ENCODE measurements at regions not wholly inside any gene's neighbourhood (a gene's known extent, or its start where the extent isn't known, plus 50 kb on each side); places are given as distances from the start of the nearest gene placed in this dataset.

DNA sequence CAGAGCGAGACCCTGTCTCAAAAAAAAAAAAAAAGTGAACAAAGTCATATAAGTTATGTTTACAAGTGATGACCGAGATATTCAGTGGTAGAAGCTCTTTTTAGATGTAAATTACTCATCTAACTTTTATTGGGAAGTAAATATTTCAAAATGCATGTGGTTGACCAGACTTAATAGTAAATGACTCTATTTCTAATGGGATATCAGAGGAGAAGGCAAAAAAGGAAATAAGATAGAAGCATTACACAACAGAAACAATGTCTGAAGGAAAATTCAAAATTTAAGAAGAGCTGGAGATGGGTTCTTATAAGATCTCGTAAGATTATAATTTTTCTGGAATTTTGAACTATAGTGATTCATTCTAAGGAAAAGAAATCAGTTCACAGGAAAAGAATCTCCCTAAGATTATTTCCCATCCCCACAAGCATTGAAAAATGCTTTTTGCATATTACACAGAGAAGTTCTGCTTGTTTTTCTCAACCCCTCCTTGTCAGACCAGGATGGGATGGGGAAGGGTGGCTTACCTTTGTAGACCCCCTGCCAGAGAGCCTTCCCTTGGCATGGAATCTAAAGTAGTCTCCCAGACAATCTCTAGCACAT, 63.1 kb upstream of the STK38L start:
- DNase-seq (ENCODE audit: low spot score) (no peak), ATAC-seq (ENCODE audit: insufficient number of reproducible peaks, low FRiP score, low read depth) (no peak)
- H3K27ac ChIP-seq, result peak overlapping the region; percentile 59 to 77
- peaks cover 22 to 63% of the 10 kb centered on the region in 2 donors for H3K4me1 ChIP-seq (ENCODE audit: control insufficient read depth in 1 of 2, low read depth in 2 of 2)
- H3K27me3 ChIP-seq (replicated peaks; ENCODE audit: insufficient read depth), result no peaks in the 10 kb centered on the region
- H3K9me3 ChIP-seq, result no peaks in the 10 kb centered on the region
- TF ChIP-seq, protein P1, sequence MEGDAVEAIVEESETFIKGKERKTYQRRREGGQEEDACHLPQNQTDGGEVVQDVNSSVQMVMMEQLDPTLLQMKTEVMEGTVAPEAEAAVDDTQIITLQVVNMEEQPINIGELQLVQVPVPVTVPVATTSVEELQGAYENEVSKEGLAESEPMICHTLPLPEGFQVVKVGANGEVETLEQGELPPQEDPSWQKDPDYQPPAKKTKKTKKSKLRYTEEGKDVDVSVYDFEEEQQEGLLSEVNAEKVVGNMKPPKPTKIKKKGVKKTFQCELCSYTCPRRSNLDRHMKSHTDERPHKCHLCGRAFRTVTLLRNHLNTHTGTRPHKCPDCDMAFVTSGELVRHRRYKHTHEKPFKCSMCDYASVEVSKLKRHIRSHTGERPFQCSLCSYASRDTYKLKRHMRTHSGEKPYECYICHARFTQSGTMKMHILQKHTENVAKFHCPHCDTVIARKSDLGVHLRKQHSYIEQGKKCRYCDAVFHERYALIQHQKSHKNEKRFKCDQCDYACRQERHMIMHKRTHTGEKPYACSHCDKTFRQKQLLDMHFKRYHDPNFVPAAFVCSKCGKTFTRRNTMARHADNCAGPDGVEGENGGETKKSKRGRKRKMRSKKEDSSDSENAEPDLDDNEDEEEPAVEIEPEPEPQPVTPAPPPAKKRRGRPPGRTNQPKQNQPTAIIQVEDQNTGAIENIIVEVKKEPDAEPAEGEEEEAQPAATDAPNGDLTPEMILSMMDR (IDR thresholded peaks at IDR 0.05), result no peak
- H3K36me3 ChIP-seq, result no peaks in the 10 kb centered on the region
- no peak overlapping the region for H3K4me3 ChIP-seq

- TF ChIP-seq, protein P1 (IDR thresholded peaks at IDR 0.05), result no peak
Observed at GRCh38 chr12:27183342-27183741, 60.7 kb upstream of the STK38L start.

DNA sequence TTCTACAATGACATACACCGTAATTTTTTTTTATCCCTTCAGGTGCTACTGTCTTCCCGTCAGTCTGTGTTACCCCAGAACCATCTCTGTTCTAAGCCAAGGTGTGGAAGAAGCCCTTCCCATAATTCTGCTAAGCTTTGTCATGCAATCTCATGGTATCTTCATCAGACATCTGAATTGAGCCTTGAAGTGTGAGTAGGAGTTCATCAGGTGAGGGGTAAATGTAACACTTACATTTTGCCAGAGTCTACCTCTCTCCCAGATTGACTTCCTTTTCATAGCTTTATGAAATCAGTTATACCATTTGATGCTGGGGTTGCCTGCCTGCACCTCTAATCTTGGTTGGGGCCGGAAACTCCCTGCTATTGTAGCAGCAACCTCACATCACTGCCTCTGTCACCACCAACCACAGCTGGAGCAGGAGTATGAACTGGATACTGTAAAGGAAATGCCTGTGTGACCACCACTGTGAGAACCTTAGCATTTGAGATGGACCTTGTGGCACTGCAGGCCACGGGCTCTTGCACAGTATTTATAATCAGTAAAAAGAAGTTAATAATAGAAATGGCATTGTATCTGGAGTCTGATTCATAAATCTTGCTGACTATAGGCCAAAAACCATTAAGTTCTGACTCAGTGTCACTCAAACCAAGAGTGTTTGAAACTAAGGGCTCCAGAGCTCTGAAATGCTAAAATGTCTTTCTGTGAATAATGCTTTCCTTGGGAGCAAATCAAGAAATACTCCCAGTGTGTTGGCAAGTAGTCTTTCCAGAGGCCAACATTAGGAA, 58.7 kb upstream of the STK38L start:
- peaks cover 40 to 66% of the 10 kb centered on the region in 2 donors for H3K4me1 ChIP-seq (ENCODE audit: control insufficient read depth in 1 of 2, low read depth in 2 of 2)
- no peaks in the 10 kb centered on the region for H3K9me3 ChIP-seq
- no peaks in the 10 kb centered on the region for H3K36me3 ChIP-seq
- H3K4me3 ChIP-seq, result peak overlapping the region; percentile 28
- H3K27me3 ChIP-seq (replicated peaks; ENCODE audit: insufficient read depth), result no peaks in the 10 kb centered on the region
- TF ChIP-seq, protein P1 (IDR thresholded peaks at IDR 0.05), result no peak
- peak overlapping the region; percentile 85 to 97 for H3K27ac ChIP-seq
- DNase-seq (ENCODE audit: low spot score) (no peak), ATAC-seq (ENCODE audit: insufficient number of reproducible peaks, low FRiP score, low read depth) (peak; percentile 89)

More at GRCh38 chr12:27183342-27183741, 60.7 kb upstream of the STK38L start:
- Histone ChIP-seq H3K4me1 (ENCODE audit: control insufficient read depth in 1 of 2, low read depth in 2 of 2) (peaks cover 29 to 66% of the 10 kb centered on the region in 2 donors), H3K27me3 (replicated peaks; ENCODE audit: insufficient read depth) (no peaks in the 10 kb centered on the region), H3K36me3 (no peaks in the 10 kb centered on the region), H3K4me3 (no peak overlapping the region), H3K27ac (peak overlapping the region; percentile 24 to 97), H3K9me3 (no peaks in the 10 kb centered on the region)
- DNase-seq (ENCODE audit: low spot score) (no peak), ATAC-seq (ENCODE audit: insufficient number of reproducible peaks, low FRiP score, low read depth) (no peak)

DNA sequence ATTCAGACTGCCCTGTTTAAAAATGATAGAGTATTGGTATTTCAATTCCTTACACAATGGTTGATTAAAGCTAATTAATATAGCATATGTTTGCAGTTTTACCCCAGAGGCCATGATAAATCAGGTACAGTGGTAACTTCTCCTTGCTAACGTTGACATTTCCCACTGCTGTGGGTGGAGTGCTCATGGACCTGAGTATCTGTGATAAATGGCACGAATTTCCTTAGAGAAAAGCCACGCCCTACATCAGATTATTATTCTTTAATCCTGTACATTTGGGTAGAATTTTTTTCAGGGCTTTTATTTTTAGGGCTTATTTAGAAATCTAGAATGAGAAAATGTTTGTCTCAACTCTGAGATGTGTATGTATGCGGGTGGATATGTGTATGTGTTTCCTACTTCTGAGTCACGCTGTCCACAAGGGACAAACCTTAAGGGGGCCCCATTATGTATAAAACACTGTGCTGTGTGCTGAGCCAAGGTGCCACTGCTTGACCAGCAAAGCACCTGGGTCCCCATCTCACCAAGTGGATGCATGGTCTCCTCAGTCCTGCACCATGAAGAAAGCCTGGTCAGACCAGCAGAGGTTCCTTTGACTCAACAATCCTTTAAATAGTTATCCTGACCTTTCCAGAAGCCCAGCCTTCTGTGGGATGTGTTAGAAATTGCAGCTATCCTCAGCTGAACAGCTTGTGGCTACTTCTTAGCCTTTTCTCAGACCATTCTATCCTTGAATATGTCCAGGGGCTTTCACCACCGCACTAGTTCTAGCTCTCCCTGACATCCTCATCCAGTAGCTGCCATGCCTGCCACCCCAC, 57.9 kb upstream of the STK38L start:
- Histone ChIP-seq H3K4me1 (ENCODE audit: control insufficient read depth in 1 of 2, low read depth in 2 of 2) (peaks cover 42 to 63% of the 10 kb centered on the region in 2 donors), H3K4me3 (peak overlapping the region; percentile 28), H3K27ac (peak overlapping the region; percentile 85 to 97), H3K27me3 (replicated peaks; ENCODE audit: insufficient read depth) (no peaks in the 10 kb centered on the region), H3K36me3 (no peaks in the 10 kb centered on the region), H3K9me3 (no peaks in the 10 kb centered on the region)
- TF ChIP-seq, protein P1 (IDR thresholded peaks at IDR 0.05), result no peak
- no peak for DNase-seq (ENCODE audit: low spot score)
- peak; percentile 10 for ATAC-seq (ENCODE audit: insufficient number of reproducible peaks, low FRiP score, low read depth)

GRCh38 chr12:27187697-27188096, 56.4 kb upstream of the STK38L start:
- Histone ChIP-seq H3K27me3 (replicated peaks; ENCODE audit: insufficient read depth) (no peaks in the 10 kb centered on the region), H3K9me3 (no peaks in the 10 kb centered on the region), H3K27ac (peak overlapping the region; percentile 93 to 97), H3K4me3 (no peak overlapping the region), H3K36me3 (no peaks in the 10 kb centered on the region), H3K4me1 (ENCODE audit: control insufficient read depth in 1 of 2, low read depth in 2 of 2) (peaks cover 50 to 72% of the 10 kb centered on the region in 2 donors)
- ATAC-seq (ENCODE audit: insufficient number of reproducible peaks, low FRiP score, low read depth) (no peak), DNase-seq (ENCODE audit: low spot score) (no peak)
- TF ChIP-seq, protein P1 (IDR thresholded peaks at IDR 0.05), result no peak

Data from thoracic aorta (tissue), 2 donors.